Glomerular endothelial cell (primary cell): ENCODE measurements at regions not wholly inside any gene's neighbourhood (a gene's known extent, or its start where the extent isn't known, plus 50 kb on each side); places are given as distances from the start of the nearest gene placed in this dataset.

ENCODE experiments used
- DNase-seq: peaks from one replicate; pipeline ENCODE4 v3.0.0-alpha.2; 2011; ENCODE audit warnings: low read depth, low spot score; ENCODE audit errors: extremely low read depth

GRCh38 chr16:65787921-65788320 is 578.6 kb upstream of the CDH5 start:
- no peak for DNase-seq

DNA sequence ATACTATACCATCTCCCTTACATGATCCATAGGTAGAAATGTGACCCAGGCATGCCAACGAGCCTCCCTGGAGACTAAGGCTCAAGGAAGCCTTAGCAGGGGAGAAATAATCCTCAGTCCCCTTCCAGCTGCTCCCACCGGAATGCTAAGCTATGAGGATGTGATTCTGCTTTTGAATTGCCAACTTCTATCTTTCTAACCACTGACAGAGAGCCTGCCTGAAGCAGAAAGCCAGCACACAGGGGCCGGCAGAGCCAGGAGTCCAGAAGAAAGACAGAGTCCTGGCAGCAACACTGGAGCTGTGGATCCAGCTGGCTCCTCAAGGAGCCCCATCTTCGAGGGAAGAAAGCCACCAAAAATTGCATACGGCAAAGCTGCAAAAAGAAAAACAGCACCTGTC is 579.6 kb upstream of the CDH5 start:
- no peak for DNase-seq

DNA sequence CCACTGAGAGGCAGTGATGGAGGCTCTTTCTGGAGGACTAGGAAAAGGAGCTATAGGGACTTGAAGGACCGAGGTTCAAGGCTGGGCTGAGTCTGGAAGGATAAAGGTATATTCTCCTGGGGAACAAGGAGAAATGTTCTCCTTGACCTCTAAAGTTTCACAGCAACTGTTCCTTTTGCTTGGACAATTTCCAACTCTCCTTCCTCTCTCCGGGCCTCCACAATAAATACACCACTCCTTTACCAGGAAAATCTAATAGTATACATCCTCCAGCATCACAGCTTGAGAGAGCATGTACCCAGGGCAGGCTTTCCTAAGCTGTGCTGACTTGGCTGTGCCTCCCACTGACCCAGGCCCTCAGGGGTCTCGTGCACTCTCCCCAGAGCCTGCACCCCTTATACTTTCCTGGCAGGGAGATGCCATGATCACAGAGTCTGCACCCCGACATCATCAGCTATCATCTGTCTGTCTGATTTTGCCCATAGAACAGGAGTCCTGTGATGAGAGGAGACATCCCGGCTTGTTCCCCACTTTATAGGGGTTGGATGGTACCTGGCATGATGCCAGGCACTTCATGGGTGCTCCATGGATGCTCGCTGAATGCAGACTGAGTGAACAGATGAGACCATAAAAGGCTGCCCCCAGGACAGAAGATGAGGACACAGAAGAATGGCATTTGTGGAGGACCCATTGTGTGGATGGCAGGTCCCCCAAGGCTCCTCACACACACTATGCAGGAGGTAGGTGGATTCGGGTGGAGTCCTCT is 582.6 kb upstream of the CDH5 start:
- DNase-seq, result no peak

- DNase-seq, result no peak
Measured at GRCh38 chr16:65782611-65783600, 583.6 kb upstream of the CDH5 start.

GRCh38 chr16:65781855-65782254 is 584.6 kb upstream of the CDH5 start:
- DNase-seq, result no peak

- no peak for DNase-seq
Measured at GRCh38 chr16:65781363-65781762, 585.1 kb upstream of the CDH5 start.

DNA sequence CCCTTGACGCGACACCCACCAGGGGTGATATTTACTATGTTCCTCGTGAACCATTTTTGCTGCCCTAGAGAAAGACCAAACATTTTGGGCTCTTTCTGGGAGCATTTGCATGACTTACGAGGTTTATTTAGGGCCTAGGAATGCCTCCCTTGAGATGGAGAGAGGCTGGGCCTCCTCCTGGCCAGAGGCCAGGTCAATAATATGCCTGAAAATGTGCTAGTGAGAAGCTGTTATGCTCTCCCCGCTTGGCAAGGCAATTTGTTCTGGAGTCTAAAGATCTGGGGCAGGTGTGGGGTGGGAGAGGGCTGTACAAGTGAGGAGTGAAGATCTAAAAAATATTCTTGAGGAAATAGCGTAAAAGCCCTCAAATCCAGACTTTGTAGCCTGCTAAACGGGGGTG is 587.3 kb upstream of the CDH5 start:
- no peak for DNase-seq

DNA sequence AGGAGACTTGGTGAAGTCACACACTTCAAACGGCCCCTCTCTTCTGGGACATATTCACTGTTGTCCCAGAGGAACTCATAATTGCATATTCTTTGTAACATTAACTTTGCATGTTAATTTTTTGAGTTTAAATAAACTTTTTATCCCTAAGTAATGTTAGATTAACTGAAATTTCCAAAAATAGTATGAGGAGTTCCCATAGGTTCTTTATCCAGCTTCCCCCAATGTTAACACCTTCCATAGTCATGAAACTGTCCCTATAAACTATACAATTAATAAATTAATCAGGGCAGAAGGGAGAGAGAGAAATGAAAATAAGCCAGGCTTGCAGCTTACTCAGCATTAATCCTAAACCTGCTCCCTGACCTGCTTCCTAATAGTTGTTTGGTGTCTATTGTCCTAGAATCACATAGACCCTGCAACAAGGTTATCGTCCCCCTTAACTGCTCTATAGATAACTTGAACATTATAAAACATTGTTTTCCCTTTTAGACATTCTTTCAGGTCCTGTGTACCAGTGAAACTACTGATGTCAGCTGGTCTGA is 589.8 kb upstream of the CDH5 start:
- no peak for DNase-seq

DNA sequence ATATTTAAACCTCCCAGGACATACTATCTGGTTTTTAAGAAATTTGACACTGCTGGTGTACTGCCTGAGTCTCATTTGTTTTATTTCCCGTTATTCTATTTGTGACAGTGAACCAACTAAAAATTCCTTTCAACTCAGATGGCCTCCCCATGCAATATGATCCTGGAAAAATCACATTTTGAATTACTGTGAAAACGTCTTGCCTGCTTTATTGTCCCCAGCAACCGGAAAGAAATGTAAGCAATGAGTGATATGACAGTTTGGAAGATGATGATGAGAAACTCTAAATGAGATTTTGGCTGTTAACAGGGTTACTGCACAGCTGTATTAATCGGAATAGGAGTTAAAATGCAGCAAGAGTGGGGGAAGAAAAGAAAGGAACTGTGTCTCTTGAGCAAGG is 590.7 kb upstream of the CDH5 start:
- DNase-seq, result no peak

DNA sequence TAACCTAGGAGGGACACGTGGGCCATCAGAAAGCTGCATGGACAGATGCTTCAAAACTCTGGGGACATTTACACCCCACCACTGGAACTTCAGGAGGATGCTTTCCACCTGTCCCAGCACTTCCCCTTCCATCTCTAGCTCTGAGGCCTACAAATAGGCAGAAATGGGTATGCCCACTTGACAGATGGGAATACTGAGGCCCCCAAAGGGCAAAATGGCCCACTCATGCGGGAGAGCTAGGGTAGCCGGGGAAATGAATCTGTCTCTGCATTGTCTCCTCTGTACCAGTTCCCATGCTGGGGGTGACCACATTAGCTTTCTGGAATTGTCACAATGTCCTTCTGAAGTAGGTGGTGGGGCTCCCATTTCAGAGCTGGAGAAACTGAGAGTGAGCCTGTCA is 592.1 kb upstream of the CDH5 start:
- no peak for DNase-seq

- DNase-seq, result no peak
Measured at GRCh38 chr16:65773301-65773874, 593.1 kb upstream of the CDH5 start.

GRCh38 chr16:65772134-65772732 is 594.3 kb upstream of the CDH5 start:
- no peak for DNase-seq

DNA sequence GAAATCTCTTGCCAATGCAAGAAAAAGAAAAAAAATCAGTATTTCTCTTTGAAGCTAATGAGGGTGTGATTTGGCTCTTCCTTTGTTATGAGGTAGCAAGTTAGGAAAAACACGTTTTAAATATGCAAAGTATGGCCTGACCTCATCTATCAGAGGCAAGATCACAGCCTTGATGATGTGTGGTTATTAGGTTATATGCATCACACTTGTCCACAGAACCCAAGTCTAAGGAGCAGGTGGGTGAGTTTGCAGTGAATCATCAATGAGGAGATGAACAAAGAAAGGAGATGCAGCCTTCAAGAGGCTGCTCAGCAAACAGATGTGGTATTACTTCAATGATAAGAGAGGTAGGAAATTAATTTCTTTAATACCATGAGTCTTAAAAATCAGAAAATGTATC is 594.8 kb upstream of the CDH5 start:
- no peak for DNase-seq

DNA sequence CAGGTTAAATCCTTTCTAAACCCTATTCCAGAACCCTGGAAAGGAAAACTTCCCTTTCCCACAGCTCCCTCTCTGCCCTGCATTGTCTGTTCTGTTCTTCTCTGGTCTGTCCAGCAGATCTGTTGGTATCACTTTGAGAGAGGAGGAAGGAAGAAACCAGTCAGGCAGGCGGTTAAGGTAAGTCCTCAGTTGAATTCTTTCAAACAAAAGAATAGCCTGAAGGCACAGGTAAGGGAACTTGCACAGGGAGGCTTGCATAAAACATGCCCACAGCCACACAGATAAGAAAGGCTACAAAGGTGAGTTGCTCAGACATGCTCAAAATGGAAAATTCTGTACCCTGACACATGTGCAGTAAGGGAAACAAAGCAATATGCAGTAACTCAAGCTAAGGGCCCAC is 595.7 kb upstream of the CDH5 start:
- no peak for DNase-seq

GRCh38 chr16:65769776-65770438 is 596.6 kb upstream of the CDH5 start:
- no peak for DNase-seq

- DNase-seq, result no peak
Measured at GRCh38 chr16:65769055-65769465, 597.4 kb upstream of the CDH5 start.

DNA sequence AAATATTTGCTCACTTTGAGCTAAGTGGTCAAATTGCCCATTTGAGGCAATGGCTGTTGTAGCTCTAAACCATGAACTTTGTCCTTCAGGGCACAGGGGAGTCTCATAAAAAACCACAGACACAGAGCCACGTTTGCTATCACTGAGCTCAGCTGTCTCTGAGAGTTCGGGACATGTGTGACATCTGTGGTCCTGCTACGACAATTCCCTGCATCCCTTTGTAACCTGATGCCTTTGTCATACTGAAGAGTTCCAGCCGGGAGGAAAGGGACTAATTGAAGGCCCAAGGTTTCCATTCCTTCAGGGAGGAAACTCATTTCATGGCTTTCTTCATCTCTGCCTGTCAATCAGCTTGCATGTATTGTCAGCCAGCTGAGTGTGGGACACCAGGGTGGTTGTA is 599.4 kb upstream of the CDH5 start:
- DNase-seq, result no peak

GRCh38 chr16:65763640-65764305 is 602.7 kb upstream of the CDH5 start:
- no peak for DNase-seq

DNA sequence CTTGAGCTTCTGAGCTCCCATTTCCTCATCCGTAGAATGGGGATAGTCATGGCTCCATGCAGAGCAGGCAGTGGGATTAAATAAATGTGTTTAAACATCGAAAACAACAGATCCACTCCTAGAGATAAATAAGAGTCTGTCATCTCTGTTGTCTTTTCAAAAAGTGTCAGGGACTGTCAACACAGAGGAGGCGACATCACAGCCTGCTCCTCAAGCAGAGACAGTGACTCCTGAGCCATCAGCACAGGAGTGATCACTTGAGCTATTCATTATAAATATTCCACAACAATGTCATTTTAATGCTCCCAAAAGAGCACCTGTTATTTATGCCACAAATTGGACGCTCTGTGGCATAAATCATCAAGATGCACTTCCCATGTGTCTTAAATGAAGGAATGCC is 605.6 kb upstream of the CDH5 start:
- no peak for DNase-seq

DNA sequence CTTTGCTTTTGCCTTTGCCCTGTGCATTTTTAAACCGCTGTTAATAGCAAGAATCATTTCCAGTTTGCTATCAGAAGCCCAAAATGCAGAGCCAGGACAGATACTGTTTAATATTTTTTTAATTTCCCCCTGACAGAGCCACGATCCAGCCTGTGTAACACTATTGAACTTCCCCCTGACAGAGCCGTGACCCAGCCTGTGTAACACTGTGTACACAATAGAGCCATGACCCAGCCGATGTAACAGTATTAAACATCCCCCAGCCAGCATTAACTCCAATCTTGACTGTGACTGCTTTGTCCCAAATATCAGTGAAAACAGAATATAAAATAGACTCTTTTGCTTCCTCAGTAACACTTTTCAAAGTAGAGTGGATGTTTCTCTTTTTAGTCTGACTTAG is 607.9 kb upstream of the CDH5 start:
- DNase-seq, result no peak
